ENCODE measurements at regions not wholly inside any gene's neighbourhood (a gene's known extent, or its start where the extent isn't known, plus 50 kb on each side); places are given as distances from the start of the nearest gene placed in this dataset.
"Not testable (repeated sequence)": the region's sequence is repeated elsewhere in the genome, so short reads cannot be mapped to it uniquely, and the experiment has no call there.

GRCh38 chr7:149353739-149354504 lies 91.9 kb downstream of the ZNF783 start:
- H3K27ac ChIP-seq (ENCODE audit: low read depth, low read length) = no peak overlapping the region
- BruUV-seq (replicated peaks) = no TSS peak
- no peak overlapping the region for H3K9ac ChIP-seq (ENCODE audit: low read length)
- TF ChIP-seq POLR2A (IDR thresholded peaks at IDR 0.05; ENCODE audit: borderline replicate concordance, extremely low read depth, insufficient read depth, insufficient read length) (no peak), ATF3 (IDR thresholded peaks at IDR 0.05) (no peak), SP1 (IDR thresholded peaks at IDR 0.05; ENCODE audit: low read depth) (no peak), CEBPB (IDR thresholded peaks at IDR 0.05; ENCODE audit: low read depth) (no peak), CBX3 (IDR thresholded peaks at IDR 0.05; ENCODE audit: low read depth) (no peak), EZH2 (IDR thresholded peaks at IDR 0.05) (no peak), MAX (IDR thresholded peaks at IDR 0.05) (no peak), CTCF (IDR thresholded peaks at IDR 0.05 in 2 of 3, conservative IDR thresholded peaks at IDR 0.05 in 1 of 3; ENCODE audit: borderline replicate concordance in 1 of 3, insufficient read depth in 1 of 3, low read depth in 2 of 3, low read length in 2 of 3) (no peak), REST (IDR thresholded peaks at IDR 0.05; ENCODE audit: low read depth) (no peak), POLR2AphosphoS5 (IDR thresholded peaks at IDR 0.05; ENCODE audit: low read depth, low read length) (no peak), YY1 (IDR thresholded peaks at IDR 0.05; ENCODE audit: extremely low read depth, insufficient replicate concordance, low read depth, low read length) (no peak), ZNF274 (IDR thresholded peaks at IDR 0.05; ENCODE audit: low read depth, low read length) (no peak), ZFX (IDR thresholded peaks at IDR 0.05) (no peak), JUND (IDR thresholded peaks at IDR 0.05) (no peak), RAD21 (IDR thresholded peaks at IDR 0.05; ENCODE audit: low read depth) (no peak)
- peaks cover 0 to 21% of the 10 kb centered on the region in 2 experiments; a peak in 1 of 4 replicates for H3K4me1 ChIP-seq (ENCODE audit: control insufficient read depth in 1 of 2, insufficient read depth in 2 of 2, low read length in 2 of 2)
- DNase-seq (ENCODE audit: low read depth, low spot score) (no peak), ATAC-seq (no peak)
- no peaks in the 10 kb centered on the region for H3K79me2 ChIP-seq (ENCODE audit: insufficient read depth, low read length)
- no peak overlapping the region for H3K4me3 ChIP-seq (replicated peaks in 1 of 2; ENCODE audit: low read depth in 1 of 2, low read length in 2 of 2)
- H3K36me3 ChIP-seq (ENCODE audit: control insufficient read depth in 1 of 2, insufficient read depth in 2 of 2, low read length in 2 of 2) = no peaks in the 10 kb centered on the region
- ChIA-PET CTCF (no interaction called here), POLR2A (no interaction called here), RAD21 (ENCODE audit: low non-redundant PET in 1 of 2, low total read pairs in 2 of 2, uncharacterized antibody in 2 of 2, unreplicated experiment in 2 of 2) (no interaction called here)
- intact Hi-C loops (cut with micrococcal nuclease) = no loop called here
- no peak overlapping the region for H2AFZ ChIP-seq (ENCODE audit: low read depth, low read length, poor library complexity, severe bottlenecking)
- no peaks in the 10 kb centered on the region for H3K9me2 ChIP-seq (ENCODE audit: insufficient read depth)
- no peak overlapping the region for H3K4me2 ChIP-seq (ENCODE audit: low read length)
- H3K9me3 ChIP-seq (ENCODE audit: control insufficient read depth in 1 of 2, insufficient read depth in 1 of 2, low read depth in 1 of 2, low read length in 2 of 2) = no peaks in the 10 kb centered on the region; a peak in 1 of 4 replicates
- H3K27me3 ChIP-seq (ENCODE audit: insufficient read depth, low read length) = no peaks in the 10 kb centered on the region
- H4K20me1 ChIP-seq (ENCODE audit: insufficient read depth) = no peaks in the 10 kb centered on the region

- peak; percentile 10 for ATAC-seq
- H3K9me2 ChIP-seq (ENCODE audit: insufficient read depth); H3K9ac ChIP-seq (ENCODE audit: low read length); RAD21 ChIA-PET (ENCODE audit: low non-redundant PET in 1 of 2, low total read pairs in 2 of 2, uncharacterized antibody in 2 of 2, unreplicated experiment in 2 of 2); H3K36me3 ChIP-seq (ENCODE audit: control insufficient read depth in 1 of 2, insufficient read depth in 2 of 2, low read length in 2 of 2); H4K20me1 ChIP-seq (ENCODE audit: insufficient read depth); POLR2A ChIA-PET; H3K79me2 ChIP-seq (ENCODE audit: insufficient read depth, low read length); H2AFZ ChIP-seq (ENCODE audit: low read depth, low read length, poor library complexity, severe bottlenecking); H3K4me2 ChIP-seq (ENCODE audit: low read length); H3K27ac ChIP-seq (ENCODE audit: low read depth, low read length); BruUV-seq (replicated peaks); H3K4me3 ChIP-seq (replicated peaks in 1 of 2; ENCODE audit: low read depth in 1 of 2, low read length in 2 of 2); H3K9me3 ChIP-seq (ENCODE audit: control insufficient read depth in 1 of 2, insufficient read depth in 1 of 2, low read depth in 1 of 2, low read length in 2 of 2); DNase-seq (ENCODE audit: low read depth, low spot score); H3K27me3 ChIP-seq (ENCODE audit: insufficient read depth, low read length): not testable (repeated sequence)
- intact Hi-C loops (cut with micrococcal nuclease) = loop anchor here (1.0 kb wide), 1 partner anchor 45 kb away; no protein-coding TSS in a partner anchor
- CTCF ChIA-PET = interaction anchor here (1.0 kb wide), 1 partner anchor 45 kb away, joined by 4 read pairs; no protein-coding TSS in a partner anchor
- H3K4me1 ChIP-seq (ENCODE audit: control insufficient read depth in 1 of 2, insufficient read depth in 2 of 2, low read length in 2 of 2) = peaks cover 0 to 21% of the 10 kb centered on the region in 2 experiments; a peak in 1 of 4 replicates
These were observed 93.0 kb downstream of the ZNF783 start for GRCh38 chr7:149355035-149355389.

Measured in HCT116 (cell line).